Stomach (tissue), 4 donors: ENCODE measurements at regions not wholly inside any gene's neighbourhood (a gene's known extent, or its start where the extent isn't known, plus 50 kb on each side); places are given as distances from the start of the nearest gene placed in this dataset.

Experiments used
- POLR2A ChIP-seq, 4 donors: fragments of 450-650 bp; IDR thresholded peaks; one replicate each; pipeline ENCODE4 v1.6.1; 2016; ENCODE audit warnings: antibody characterized with exemption in 4 of 4, control low read depth in 2 of 4, mild to moderate bottlenecking in 1 of 4, moderate library complexity in 1 of 4
- POLR2AphosphoS5 ChIP-seq, 3 donors: sonication (generic); formaldehyde crosslinking; IDR thresholded peaks; one replicate each; pipeline ENCODE4 v1.6.1; 2016; ENCODE audit warnings: antibody characterized with exemption in 3 of 3
- TF ChIP-seq, protein P1 (sequence below), 7 experiments: fragments of 450-650 bp in 4 of 7; fragments of 200-600 bp in 3 of 7; sonication (generic) in 3 of 7; IDR thresholded peaks; one replicate each; pipeline ENCODE4 v1.5.1; 2016 to 2019; ENCODE audit warnings: antibody characterized with exemption in 7 of 7, control low read depth in 2 of 7, mild to moderate bottlenecking in 1 of 7

GRCh38 chr3:182692021-182692420 is 101.3 kb upstream of the ATP11B start:
- TF ChIP-seq POLR2A (IDR thresholded peaks at IDR 0.05), result no peak
- TF ChIP-seq, protein P1, sequence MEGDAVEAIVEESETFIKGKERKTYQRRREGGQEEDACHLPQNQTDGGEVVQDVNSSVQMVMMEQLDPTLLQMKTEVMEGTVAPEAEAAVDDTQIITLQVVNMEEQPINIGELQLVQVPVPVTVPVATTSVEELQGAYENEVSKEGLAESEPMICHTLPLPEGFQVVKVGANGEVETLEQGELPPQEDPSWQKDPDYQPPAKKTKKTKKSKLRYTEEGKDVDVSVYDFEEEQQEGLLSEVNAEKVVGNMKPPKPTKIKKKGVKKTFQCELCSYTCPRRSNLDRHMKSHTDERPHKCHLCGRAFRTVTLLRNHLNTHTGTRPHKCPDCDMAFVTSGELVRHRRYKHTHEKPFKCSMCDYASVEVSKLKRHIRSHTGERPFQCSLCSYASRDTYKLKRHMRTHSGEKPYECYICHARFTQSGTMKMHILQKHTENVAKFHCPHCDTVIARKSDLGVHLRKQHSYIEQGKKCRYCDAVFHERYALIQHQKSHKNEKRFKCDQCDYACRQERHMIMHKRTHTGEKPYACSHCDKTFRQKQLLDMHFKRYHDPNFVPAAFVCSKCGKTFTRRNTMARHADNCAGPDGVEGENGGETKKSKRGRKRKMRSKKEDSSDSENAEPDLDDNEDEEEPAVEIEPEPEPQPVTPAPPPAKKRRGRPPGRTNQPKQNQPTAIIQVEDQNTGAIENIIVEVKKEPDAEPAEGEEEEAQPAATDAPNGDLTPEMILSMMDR (IDR thresholded peaks at IDR 0.05), result no peak
- no peak for TF ChIP-seq POLR2AphosphoS5 (IDR thresholded peaks at IDR 0.05)
